OCI-LY7 (cell line): ENCODE measurements at regions not wholly inside any gene's neighbourhood (a gene's known extent, or its start where the extent isn't known, plus 50 kb on each side); places are given as distances from the start of the nearest gene placed in this dataset.

Experiments
- BruUV-seq: library from RNA; stranded (reverse); fragments of 400-500 nt; replicated peaks from 2 replicates; lab custom pipeline; 2021; lab: Mats Ljungman, UMichigan
- CTCF ChIA-PET: fragments of 300-600 bp; sonication (Branson Sonifier 250); formaldehyde crosslinking; loops from one replicate; lab custom pipeline; 2022; ENCODE audit warnings: antibody characterized with exemption; ENCODE audit not compliant: unreplicated experiment; lab: Charles Lee
- POLR2A ChIA-PET: fragments of 300-600 bp; sonication (Branson Sonifier 250); formaldehyde crosslinking; loops from one replicate; lab custom pipeline; 2022; ENCODE audit warnings: antibody characterized with exemption; lab: Charles Lee
- DNase-seq: peaks from one replicate; pipeline ENCODE4 v3.0.0-alpha.2; 2015; ENCODE audit warnings: low spot score
- H2AFZ ChIP-seq: fragments of 200-600 bp; sonication (generic), shearing (Covaris generic); 2 replicates; pipeline ENCODE4 v1.6.1; 2014; ENCODE audit warnings: mild to moderate bottlenecking, antibody characterized with exemption, low read length, moderate library complexity
- H3K27ac ChIP-seq: fragments of 200-600 bp; sonication (generic); 2 replicates; pipeline ENCODE4 v1.5.1; 2014; ENCODE audit warnings: mixed run types, low read depth, mild to moderate bottlenecking, moderate library complexity, low read length, inconsistent platforms; ENCODE audit not compliant: poor library complexity, severe bottlenecking
- H3K36me3 ChIP-seq: fragments of 200-600 bp; sonication (generic); 2 replicates; pipeline ENCODE4 v1.6.1; 2014; ENCODE audit warnings: mild to moderate bottlenecking, antibody characterized with exemption, low read length, moderate library complexity, mixed read lengths; ENCODE audit not compliant: insufficient read depth
- H3K4me1 ChIP-seq: fragments of 200-600 bp; sonication (generic); 2 replicates; pipeline ENCODE4 v1.5.1; 2014; ENCODE audit warnings: mild to moderate bottlenecking, low read length; ENCODE audit not compliant: insufficient read depth, poor library complexity, severe bottlenecking
- H3K4me2 ChIP-seq: fragments of 200-600 bp; sonication (generic); 2 replicates; pipeline ENCODE4 v1.6.1; 2014; ENCODE audit warnings: mild to moderate bottlenecking, low read length
- H3K4me3 ChIP-seq: fragments of 200-600 bp; sonication (generic); 2 replicates; pipeline ENCODE4 v1.5.1; 2014; ENCODE audit warnings: mild to moderate bottlenecking, low read depth, low read length; ENCODE audit not compliant: poor library complexity, severe bottlenecking
- H3K79me2 ChIP-seq: fragments of 200-600 bp; sonication (generic); 2 replicates; pipeline ENCODE4 v1.6.1; 2016; ENCODE audit warnings: low read depth, mild to moderate bottlenecking, low read length, moderate library complexity, mixed read lengths; ENCODE audit not compliant: insufficient read depth
- H3K9me2 ChIP-seq: fragments of 200-600 bp; sonication (generic); 2 replicates; pipeline ENCODE4 v1.6.1; 2016; ENCODE audit warnings: mild to moderate bottlenecking, low read length, mixed read lengths; ENCODE audit not compliant: insufficient read depth
- H3K9me3 ChIP-seq: fragments of 200-600 bp; sonication (generic); 2 replicates; pipeline ENCODE4 v1.6.1; 2014; ENCODE audit warnings: mild to moderate bottlenecking, mixed run types, low read length, mixed read lengths
- H4K20me1 ChIP-seq: fragments of 200-600 bp; sonication (generic); 2 replicates; pipeline ENCODE4 v1.6.1; 2014; ENCODE audit warnings: mild to moderate bottlenecking, antibody characterized with exemption, low read length, moderate library complexity, mixed read lengths; ENCODE audit not compliant: insufficient read depth
- EZH2phosphoT487 ChIP-seq: fragments of 200-600 bp; sonication (generic); IDR thresholded peaks from 2 replicates; pipeline ENCODE4 v1.6.1; 2018; ENCODE audit warnings: low read depth, borderline replicate concordance, mild to moderate bottlenecking, mixed run types, antibody characterized with exemption, low read length, moderate library complexity, mixed read lengths
- intact Hi-C: fragments of 100-400 bp; cut with micrococcal nuclease; formaldehyde crosslinking; loops from one replicate; pipeline ENCODE4 v1.10.0; 2022; ENCODE audit not compliant: unreplicated experiment
- TF ChIP-seq, protein P1 (sequence below): fragments of 200-600 bp; sonication (generic); conservative IDR thresholded peaks from 2 replicates; pipeline ENCODE4 v1.5.1; 2014; ENCODE audit warnings: mild to moderate bottlenecking, antibody characterized with exemption, low read length, moderate library complexity, mixed read lengths

GRCh38 chr7:17085186-17085585, 203.4 kb upstream of the AGR3 start:
- TF ChIP-seq, protein P1, sequence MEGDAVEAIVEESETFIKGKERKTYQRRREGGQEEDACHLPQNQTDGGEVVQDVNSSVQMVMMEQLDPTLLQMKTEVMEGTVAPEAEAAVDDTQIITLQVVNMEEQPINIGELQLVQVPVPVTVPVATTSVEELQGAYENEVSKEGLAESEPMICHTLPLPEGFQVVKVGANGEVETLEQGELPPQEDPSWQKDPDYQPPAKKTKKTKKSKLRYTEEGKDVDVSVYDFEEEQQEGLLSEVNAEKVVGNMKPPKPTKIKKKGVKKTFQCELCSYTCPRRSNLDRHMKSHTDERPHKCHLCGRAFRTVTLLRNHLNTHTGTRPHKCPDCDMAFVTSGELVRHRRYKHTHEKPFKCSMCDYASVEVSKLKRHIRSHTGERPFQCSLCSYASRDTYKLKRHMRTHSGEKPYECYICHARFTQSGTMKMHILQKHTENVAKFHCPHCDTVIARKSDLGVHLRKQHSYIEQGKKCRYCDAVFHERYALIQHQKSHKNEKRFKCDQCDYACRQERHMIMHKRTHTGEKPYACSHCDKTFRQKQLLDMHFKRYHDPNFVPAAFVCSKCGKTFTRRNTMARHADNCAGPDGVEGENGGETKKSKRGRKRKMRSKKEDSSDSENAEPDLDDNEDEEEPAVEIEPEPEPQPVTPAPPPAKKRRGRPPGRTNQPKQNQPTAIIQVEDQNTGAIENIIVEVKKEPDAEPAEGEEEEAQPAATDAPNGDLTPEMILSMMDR, result no peak
- no peak for TF ChIP-seq EZH2phosphoT487
- Histone ChIP-seq H3K4me3 (no peak overlapping the region), H3K4me1 (no peaks in the 10 kb centered on the region), H3K36me3 (no peaks in the 10 kb centered on the region), H3K9me2 (no peaks in the 10 kb centered on the region), H3K27ac (no peak overlapping the region), H3K4me2 (no peak overlapping the region), H2AFZ (no peak overlapping the region), H3K79me2 (no peaks in the 10 kb centered on the region), H4K20me1 (no peaks in the 10 kb centered on the region), H3K9me3 (no peaks in the 10 kb centered on the region)
- POLR2A ChIA-PET, result interaction anchor here (0.7 kb wide), 1 partner anchor 41 kb away, joined by 3 read pairs; no protein-coding TSS in a partner anchor
- BruUV-seq, result no TSS peak
- CTCF ChIA-PET, result no interaction called here
- intact Hi-C loops, result no loop called here
- no peak for DNase-seq

- no peak overlapping the region for H3K4me2 ChIP-seq
- no peak overlapping the region for H2AFZ ChIP-seq
- H3K79me2 ChIP-seq, result no peaks in the 10 kb centered on the region
- no TSS peak for BruUV-seq
- no peaks in the 10 kb centered on the region for H3K36me3 ChIP-seq
- H3K27ac ChIP-seq, result no peak overlapping the region
- no peaks in the 10 kb centered on the region for H3K9me2 ChIP-seq
- ChIA-PET CTCF (no interaction called here), POLR2A (interaction anchor here (0.6 kb wide), 1 partner anchor 374 kb away, joined by 3 read pairs; no protein-coding TSS in a partner anchor)
- intact Hi-C loops, result no loop called here
- H3K9me3 ChIP-seq, result no peaks in the 10 kb centered on the region
- H3K4me1 ChIP-seq, result no peaks in the 10 kb centered on the region
- H4K20me1 ChIP-seq, result no peaks in the 10 kb centered on the region
- no peak overlapping the region for H3K4me3 ChIP-seq
- TF ChIP-seq EZH2phosphoT487, result no peak
- TF ChIP-seq, protein P1, result no peak
- no peak for DNase-seq
Measured at GRCh38 chr7:17086403-17086802, 204.6 kb upstream of the AGR3 start.

DNA sequence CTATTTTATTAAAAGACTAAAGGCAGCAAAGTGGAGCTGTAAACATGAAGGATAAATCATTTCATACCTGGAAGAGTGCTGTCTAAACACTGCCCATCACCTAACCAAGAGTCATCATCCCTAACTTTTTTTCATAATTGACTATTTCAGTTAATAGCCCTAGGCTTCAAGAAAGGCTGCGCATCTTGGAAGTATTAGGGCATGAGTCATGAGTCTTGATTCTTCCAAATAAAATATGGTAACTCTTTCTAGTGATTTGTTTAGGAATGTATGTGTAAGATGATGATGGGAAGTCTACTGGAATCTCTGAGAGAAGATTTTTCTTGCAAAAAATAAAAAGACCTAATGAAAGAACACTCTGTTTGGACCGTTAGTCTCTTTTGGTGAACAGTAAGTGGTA, 207.7 kb upstream of the AHR start:
- BruUV-seq, result no TSS peak
- no peak overlapping the region for H2AFZ ChIP-seq
- DNase-seq, result no peak
- H3K4me2 ChIP-seq, result no peak overlapping the region
- intact Hi-C loops, result no loop called here
- no peaks in the 10 kb centered on the region for H3K9me2 ChIP-seq
- CTCF ChIA-PET, result no interaction called here
- no peak overlapping the region for H3K4me3 ChIP-seq
- H3K27ac ChIP-seq, result no peak overlapping the region
- no peaks in the 10 kb centered on the region for H4K20me1 ChIP-seq
- POLR2A ChIA-PET, result no interaction called here
- no peaks in the 10 kb centered on the region for H3K4me1 ChIP-seq
- TF ChIP-seq, protein P1, result no peak
- no peak for TF ChIP-seq EZH2phosphoT487
- no peaks in the 10 kb centered on the region for H3K36me3 ChIP-seq
- H3K79me2 ChIP-seq, result no peaks in the 10 kb centered on the region
- H3K9me3 ChIP-seq, result no peaks in the 10 kb centered on the region
